GM23338 (cell line): ENCODE measurements at regions not wholly inside any gene's neighbourhood (a gene's known extent, or its start where the extent isn't known, plus 50 kb on each side); places are given as distances from the start of the nearest gene placed in this dataset.

Source experiments
- ATAC-seq: fragments of 200-7000 bp; cut with Tn5 transposase; 3 replicates; pipeline ENCODE4 v1.9.1; 2020
- DNase-seq: peaks from one replicate; pipeline ENCODE4 v3.0.0-alpha.2; 2015; ENCODE audit warnings: low spot score
- H2AFZ ChIP-seq: fragments of 200-600 bp; sonication (generic); 2 replicates; pipeline ENCODE4 v1.8.0; 2016; ENCODE audit warnings: antibody characterized with exemption, mild to moderate bottlenecking, moderate library complexity
- H3F3A ChIP-seq: fragments of 200-600 bp; sonication (generic); replicated peaks from 2 replicates; pipeline ENCODE4 v1.8.0; 2017; ENCODE audit warnings: antibody characterized with exemption, mixed run types, low read depth
- H3K27ac ChIP-seq: fragments of 200-600 bp; sonication (generic); 2 replicates; pipeline ENCODE4 v1.6.1; 2016; ENCODE audit warnings: low read depth
- H3K27me3 ChIP-seq: fragments of 200-600 bp; sonication (generic); 2 replicates; pipeline ENCODE4 v1.8.0; 2016; ENCODE audit warnings: mild to moderate bottlenecking, mixed run types, moderate library complexity; ENCODE audit not compliant: insufficient read depth
- H3K36me3 ChIP-seq: fragments of 200-600 bp; sonication (generic); 2 replicates; pipeline ENCODE4 v1.8.0; 2016; ENCODE audit warnings: mild to moderate bottlenecking; ENCODE audit not compliant: insufficient read depth
- H3K4me1 ChIP-seq: fragments of 200-600 bp; sonication (generic); 2 replicates; pipeline ENCODE4 v1.8.0; 2016; ENCODE audit warnings: mild to moderate bottlenecking, moderate library complexity; ENCODE audit not compliant: insufficient read depth
- H3K4me2 ChIP-seq: fragments of 200-600 bp; sonication (generic); 2 replicates; pipeline ENCODE4 v1.7.1; 2017; ENCODE audit warnings: mixed run types
- H3K4me3 ChIP-seq: fragments of 200-600 bp; sonication (generic); 2 replicates; pipeline ENCODE4 v1.6.1; 2016; ENCODE audit warnings: mixed run types
- H3K79me2 ChIP-seq: fragments of 200-600 bp; sonication (generic); replicated peaks from 2 replicates; pipeline ENCODE4 v1.8.0; 2017; ENCODE audit warnings: mild to moderate bottlenecking; ENCODE audit not compliant: insufficient read depth
- H3K9me2 ChIP-seq: fragments of 200-600 bp; sonication (generic); 2 replicates; pipeline ENCODE4 v1.8.0; 2017; ENCODE audit not compliant: insufficient read depth
- H4K20me1 ChIP-seq: fragments of 200-600 bp; sonication (generic); replicated peaks from 2 replicates; pipeline ENCODE4 v1.8.0; 2017; ENCODE audit warnings: mild to moderate bottlenecking; ENCODE audit not compliant: insufficient read depth
- H3K27ac Mint-ChIP-seq: 2 replicates; pipeline ENCODE4 v1.8.0; 2020; ENCODE audit warnings: inconsistent platforms, mild to moderate bottlenecking, moderate library complexity, mixed read lengths
- H3K27me3 Mint-ChIP-seq: 3 replicates; pipeline ENCODE4 v1.8.0; 2022; ENCODE audit warnings: low read depth, mild to moderate bottlenecking, moderate library complexity, mixed read lengths, inconsistent platforms; ENCODE audit not compliant: insufficient read depth, poor library complexity
- H3K36me3 Mint-ChIP-seq: 3 replicates; pipeline ENCODE4 v1.8.0; 2021; ENCODE audit warnings: low read depth, mild to moderate bottlenecking, inconsistent platforms, moderate library complexity, mixed read lengths
- H3K4me1 Mint-ChIP-seq: 3 replicates; pipeline ENCODE4 v1.8.0; 2020; ENCODE audit warnings: mild to moderate bottlenecking, inconsistent platforms, mixed read lengths
- H3K4me3 Mint-ChIP-seq: 3 replicates; pipeline ENCODE4 v1.8.0; 2021; ENCODE audit warnings: moderate library complexity, mild to moderate bottlenecking, inconsistent platforms, mixed read lengths
- H3K9me3 Mint-ChIP-seq: 3 replicates; pipeline ENCODE4 v1.8.0; 2020; ENCODE audit warnings: moderate library complexity, mild to moderate bottlenecking, inconsistent platforms, mixed read lengths
- CTCF ChIP-seq, 2 experiments: fragments of 200-600 bp in 1 of 2; sonication (generic) in 1 of 2; conservative IDR thresholded peaks; 2 replicates each; pipeline versions ENCODE4 v1.5.1 to v1.6.1; 2016 to 2017; ENCODE audit warnings: antibody characterized with exemption in 2 of 2, low read depth in 2 of 2, mild to moderate bottlenecking in 2 of 2, moderate library complexity in 1 of 2
- EZH2 ChIP-seq: fragments of 200-600 bp; sonication (generic); IDR thresholded peaks from one replicate; pipeline ENCODE4 v1.8.0; 2017; ENCODE audit warnings: antibody characterized with exemption, mild to moderate bottlenecking, low read depth; ENCODE audit not compliant: unreplicated experiment
- EZH2phosphoT487 ChIP-seq: fragments of 200-600 bp; sonication (generic); IDR thresholded peaks from one replicate; pipeline ENCODE4 v1.8.1; 2018; ENCODE audit warnings: antibody characterized with exemption; ENCODE audit not compliant: unreplicated experiment
- JUNB ChIP-seq: IDR thresholded peaks from one replicate; pipeline ENCODE4 v1.6.1; 2016; ENCODE audit warnings: antibody characterized with exemption; ENCODE audit not compliant: unreplicated experiment
- NANOG ChIP-seq: IDR thresholded peaks from 2 replicates; pipeline ENCODE4 v1.6.1; 2016; ENCODE audit warnings: antibody characterized with exemption, borderline replicate concordance
- POLR2AphosphoS5 ChIP-seq: IDR thresholded peaks from 2 replicates; pipeline ENCODE4 v1.6.1; 2016; ENCODE audit warnings: antibody characterized with exemption, low read depth
- STAT1 ChIP-seq: IDR thresholded peaks from one replicate; pipeline ENCODE4 v1.6.1; 2016; ENCODE audit warnings: antibody characterized with exemption; ENCODE audit not compliant: unreplicated experiment
- ZNF114 ChIP-seq: fragments of 250-450 bp; sonication (Bioruptor Pico); IDR thresholded peaks from 2 replicates; pipeline ENCODE4 v1.5.0; 2020; ENCODE audit warnings: mild to moderate bottlenecking, moderate library complexity
- ZNF331 ChIP-seq: fragments of 250-450 bp; sonication (Bioruptor Pico); IDR thresholded peaks from 2 replicates; pipeline ENCODE4 v1.5.0; 2020; ENCODE audit warnings: low read depth, mild to moderate bottlenecking, moderate library complexity
- TF ChIP-seq, protein P1 (sequence below): IDR thresholded peaks from one replicate; pipeline ENCODE4 v1.6.1; 2018; ENCODE audit warnings: antibody characterized with exemption; ENCODE audit not compliant: unreplicated experiment
- TF ChIP-seq, protein P2 (sequence below): fragments of 250-450 bp; sonication (Bioruptor Pico); IDR thresholded peaks from 2 replicates; pipeline ENCODE4 v1.5.0; 2020; ENCODE audit warnings: mild to moderate bottlenecking, moderate library complexity

- H4K20me1 ChIP-seq = no peaks in the 10 kb centered on the region
- peaks cover 35% of the 10 kb centered on the region for H3K9me3 Mint-ChIP-seq
These were observed 238.9 kb downstream of the ACTR3B start for GRCh38 chr7:152998420-152998819.

More at GRCh38 chr7:152998420-152998819, 238.9 kb downstream of the ACTR3B start:
- Histone ChIP-seq H3K4me3 (no peak overlapping the region), H3K79me2 (no peaks in the 10 kb centered on the region), H3K36me3 (peaks cover 10% of the 10 kb centered on the region), H3K27me3 (no peaks in the 10 kb centered on the region), H3K4me1 (peaks cover 6% of the 10 kb centered on the region; the same call in 1 of the 2 replicates), H3K27ac (no peak overlapping the region), H3K9me2 (no peaks in the 10 kb centered on the region; the same call in none of the 2 replicates), H2AFZ (no peak overlapping the region), H3F3A (no peaks in the 10 kb centered on the region), H3K4me2 (no peak overlapping the region)
- ATAC-seq = no peak
- Mint-ChIP-seq H3K4me3 (no peak overlapping the region), H3K27ac (no peak overlapping the region), H3K36me3 (peaks cover 29% of the 10 kb centered on the region), H3K4me1 (peaks cover 11% of the 10 kb centered on the region), H3K27me3 (peaks cover 4% of the 10 kb centered on the region)
- no peak for DNase-seq
- TF ChIP-seq EZH2 (no peak), ZNF114 (no peak), ZNF331 (CRISPR knock-in tag) (no peak), JUNB (no peak), POLR2AphosphoS5 (no peak), NANOG (no peak), STAT1 (no peak), EZH2phosphoT487 (no peak), CTCF (conservative IDR thresholded peaks at IDR 0.05; ENCODE audit: low read depth in 2 of 2) (no peak)
- TF ChIP-seq, protein P1, sequence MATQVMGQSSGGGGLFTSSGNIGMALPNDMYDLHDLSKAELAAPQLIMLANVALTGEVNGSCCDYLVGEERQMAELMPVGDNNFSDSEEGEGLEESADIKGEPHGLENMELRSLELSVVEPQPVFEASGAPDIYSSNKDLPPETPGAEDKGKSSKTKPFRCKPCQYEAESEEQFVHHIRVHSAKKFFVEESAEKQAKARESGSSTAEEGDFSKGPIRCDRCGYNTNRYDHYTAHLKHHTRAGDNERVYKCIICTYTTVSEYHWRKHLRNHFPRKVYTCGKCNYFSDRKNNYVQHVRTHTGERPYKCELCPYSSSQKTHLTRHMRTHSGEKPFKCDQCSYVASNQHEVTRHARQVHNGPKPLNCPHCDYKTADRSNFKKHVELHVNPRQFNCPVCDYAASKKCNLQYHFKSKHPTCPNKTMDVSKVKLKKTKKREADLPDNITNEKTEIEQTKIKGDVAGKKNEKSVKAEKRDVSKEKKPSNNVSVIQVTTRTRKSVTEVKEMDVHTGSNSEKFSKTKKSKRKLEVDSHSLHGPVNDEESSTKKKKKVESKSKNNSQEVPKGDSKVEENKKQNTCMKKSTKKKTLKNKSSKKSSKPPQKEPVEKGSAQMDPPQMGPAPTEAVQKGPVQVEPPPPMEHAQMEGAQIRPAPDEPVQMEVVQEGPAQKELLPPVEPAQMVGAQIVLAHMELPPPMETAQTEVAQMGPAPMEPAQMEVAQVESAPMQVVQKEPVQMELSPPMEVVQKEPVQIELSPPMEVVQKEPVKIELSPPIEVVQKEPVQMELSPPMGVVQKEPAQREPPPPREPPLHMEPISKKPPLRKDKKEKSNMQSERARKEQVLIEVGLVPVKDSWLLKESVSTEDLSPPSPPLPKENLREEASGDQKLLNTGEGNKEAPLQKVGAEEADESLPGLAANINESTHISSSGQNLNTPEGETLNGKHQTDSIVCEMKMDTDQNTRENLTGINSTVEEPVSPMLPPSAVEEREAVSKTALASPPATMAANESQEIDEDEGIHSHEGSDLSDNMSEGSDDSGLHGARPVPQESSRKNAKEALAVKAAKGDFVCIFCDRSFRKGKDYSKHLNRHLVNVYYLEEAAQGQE = no peak
- TF ChIP-seq, protein P2, sequence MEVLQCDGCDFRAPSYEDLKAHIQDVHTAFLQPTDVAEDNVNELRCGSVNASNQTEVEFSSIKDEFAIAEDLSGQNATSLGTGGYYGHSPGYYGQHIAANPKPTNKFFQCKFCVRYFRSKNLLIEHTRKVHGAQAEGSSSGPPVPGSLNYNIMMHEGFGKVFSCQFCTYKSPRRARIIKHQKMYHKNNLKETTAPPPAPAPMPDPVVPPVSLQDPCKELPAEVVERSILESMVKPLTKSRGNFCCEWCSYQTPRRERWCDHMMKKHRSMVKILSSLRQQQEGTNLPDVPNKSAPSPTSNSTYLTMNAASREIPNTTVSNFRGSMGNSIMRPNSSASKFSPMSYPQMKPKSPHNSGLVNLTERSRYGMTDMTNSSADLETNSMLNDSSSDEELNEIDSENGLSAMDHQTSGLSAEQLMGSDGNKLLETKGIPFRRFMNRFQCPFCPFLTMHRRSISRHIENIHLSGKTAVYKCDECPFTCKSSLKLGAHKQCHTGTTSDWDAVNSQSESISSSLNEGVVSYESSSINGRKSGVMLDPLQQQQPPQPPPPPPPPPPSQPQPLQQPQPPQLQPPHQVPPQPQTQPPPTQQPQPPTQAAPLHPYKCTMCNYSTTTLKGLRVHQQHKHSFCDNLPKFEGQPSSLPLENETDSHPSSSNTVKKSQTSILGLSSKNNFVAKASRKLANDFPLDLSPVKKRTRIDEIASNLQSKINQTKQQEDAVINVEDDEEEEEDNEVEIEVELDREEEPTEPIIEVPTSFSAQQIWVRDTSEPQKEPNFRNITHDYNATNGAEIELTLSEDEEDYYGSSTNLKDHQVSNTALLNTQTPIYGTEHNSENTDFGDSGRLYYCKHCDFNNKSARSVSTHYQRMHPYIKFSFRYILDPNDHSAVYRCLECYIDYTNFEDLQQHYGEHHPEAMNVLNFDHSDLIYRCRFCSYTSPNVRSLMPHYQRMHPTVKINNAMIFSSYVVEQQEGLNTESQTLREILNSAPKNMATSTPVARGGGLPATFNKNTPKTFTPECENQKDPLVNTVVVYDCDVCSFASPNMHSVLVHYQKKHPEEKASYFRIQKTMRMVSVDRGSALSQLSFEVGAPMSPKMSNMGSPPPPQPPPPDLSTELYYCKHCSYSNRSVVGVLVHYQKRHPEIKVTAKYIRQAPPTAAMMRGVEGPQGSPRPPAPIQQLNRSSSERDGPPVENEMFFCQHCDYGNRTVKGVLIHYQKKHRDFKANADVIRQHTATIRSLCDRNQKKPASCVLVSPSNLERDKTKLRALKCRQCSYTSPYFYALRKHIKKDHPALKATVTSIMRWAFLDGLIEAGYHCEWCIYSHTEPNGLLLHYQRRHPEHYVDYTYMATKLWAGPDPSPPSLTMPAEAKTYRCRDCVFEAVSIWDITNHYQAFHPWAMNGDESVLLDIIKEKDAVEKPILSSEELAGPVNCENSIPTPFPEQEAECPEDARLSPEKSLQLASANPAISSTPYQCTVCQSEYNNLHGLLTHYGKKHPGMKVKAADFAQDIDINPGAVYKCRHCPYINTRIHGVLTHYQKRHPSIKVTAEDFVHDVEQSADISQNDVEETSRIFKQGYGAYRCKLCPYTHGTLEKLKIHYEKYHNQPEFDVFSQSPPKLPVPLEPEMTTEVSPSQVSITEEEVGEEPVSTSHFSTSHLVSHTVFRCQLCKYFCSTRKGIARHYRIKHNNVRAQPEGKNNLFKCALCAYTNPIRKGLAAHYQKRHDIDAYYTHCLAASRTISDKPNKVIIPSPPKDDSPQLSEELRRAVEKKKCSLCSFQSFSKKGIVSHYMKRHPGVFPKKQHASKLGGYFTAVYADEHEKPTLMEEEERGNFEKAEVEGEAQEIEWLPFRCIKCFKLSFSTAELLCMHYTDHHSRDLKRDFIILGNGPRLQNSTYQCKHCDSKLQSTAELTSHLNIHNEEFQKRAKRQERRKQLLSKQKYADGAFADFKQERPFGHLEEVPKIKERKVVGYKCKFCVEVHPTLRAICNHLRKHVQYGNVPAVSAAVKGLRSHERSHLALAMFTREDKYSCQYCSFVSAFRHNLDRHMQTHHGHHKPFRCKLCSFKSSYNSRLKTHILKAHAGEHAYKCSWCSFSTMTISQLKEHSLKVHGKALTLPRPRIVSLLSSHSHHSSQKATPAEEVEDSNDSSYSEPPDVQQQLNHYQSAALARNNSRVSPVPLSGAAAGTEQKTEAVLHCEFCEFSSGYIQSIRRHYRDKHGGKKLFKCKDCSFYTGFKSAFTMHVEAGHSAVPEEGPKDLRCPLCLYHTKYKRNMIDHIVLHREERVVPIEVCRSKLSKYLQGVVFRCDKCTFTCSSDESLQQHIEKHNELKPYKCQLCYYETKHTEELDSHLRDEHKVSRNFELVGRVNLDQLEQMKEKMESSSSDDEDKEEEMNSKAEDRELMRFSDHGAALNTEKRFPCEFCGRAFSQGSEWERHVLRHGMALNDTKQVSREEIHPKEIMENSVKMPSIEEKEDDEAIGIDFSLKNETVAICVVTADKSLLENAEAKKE (CRISPR knock-in tag) = no peak
